Activated T-cell treated with anti-CD3 and anti-CD28 coated beads, Interleukin-2, amount 50 U/mL, for 24 hours (primary cell): ENCODE measurements at regions not wholly inside any gene's neighbourhood (a gene's known extent, or its start where the extent isn't known, plus 50 kb on each side); places are given as distances from the start of the nearest gene placed in this dataset.

Experiments
- DNase-seq: peaks from one replicate; pipeline ENCODE4 v3.0.0-alpha.2; 2020
- H3K27ac Mint-ChIP-seq: 2 replicates; pipeline ENCODE4 v1.8.0; 2020; ENCODE audit warnings: mild to moderate bottlenecking, mixed read lengths
- H3K27me3 Mint-ChIP-seq: 2 replicates; pipeline ENCODE4 v1.8.0; 2020; ENCODE audit warnings: mixed read lengths
- H3K36me3 Mint-ChIP-seq: 2 replicates; pipeline ENCODE4 v1.8.0; 2020; ENCODE audit warnings: low read depth, mixed read lengths
- H3K4me1 Mint-ChIP-seq: 2 replicates; pipeline ENCODE4 v1.8.0; 2020; ENCODE audit warnings: low read depth, mixed read lengths
- H3K4me3 Mint-ChIP-seq: 2 replicates; pipeline ENCODE4 v1.8.0; 2020; ENCODE audit warnings: mild to moderate bottlenecking, moderate library complexity, mixed read lengths
- H3K9me3 Mint-ChIP-seq: 2 replicates; pipeline ENCODE4 v1.8.0; 2020; ENCODE audit warnings: mixed read lengths

DNA sequence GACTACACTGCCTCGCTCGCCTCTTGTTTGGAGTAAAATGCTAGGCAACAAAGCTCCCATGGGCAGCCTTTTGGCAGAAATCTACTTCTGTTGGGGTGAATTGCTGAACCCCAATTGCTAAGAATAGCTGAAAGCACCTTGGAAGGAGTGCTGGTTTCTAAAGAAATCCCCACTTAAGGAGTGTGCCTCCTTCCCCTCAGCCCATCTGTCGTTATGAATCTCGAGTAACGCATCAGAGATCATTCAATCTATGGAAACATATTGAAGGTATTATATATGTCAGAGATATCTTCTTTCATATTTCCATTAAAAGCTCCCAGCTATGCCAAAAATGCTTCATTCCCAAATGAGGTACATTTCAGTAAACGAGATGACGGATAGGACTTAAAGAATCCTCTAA lies 229.6 kb upstream of the BLID start:
- no peaks in the 10 kb centered on the region for H3K4me1 Mint-ChIP-seq
- peaks cover 2% of the 10 kb centered on the region for H3K9me3 Mint-ChIP-seq
- H3K36me3 Mint-ChIP-seq, result no peaks in the 10 kb centered on the region
- no peak overlapping the region for H3K4me3 Mint-ChIP-seq
- DNase-seq, result no peak
- H3K27ac Mint-ChIP-seq, result no peak overlapping the region
- no peaks in the 10 kb centered on the region for H3K27me3 Mint-ChIP-seq

DNA sequence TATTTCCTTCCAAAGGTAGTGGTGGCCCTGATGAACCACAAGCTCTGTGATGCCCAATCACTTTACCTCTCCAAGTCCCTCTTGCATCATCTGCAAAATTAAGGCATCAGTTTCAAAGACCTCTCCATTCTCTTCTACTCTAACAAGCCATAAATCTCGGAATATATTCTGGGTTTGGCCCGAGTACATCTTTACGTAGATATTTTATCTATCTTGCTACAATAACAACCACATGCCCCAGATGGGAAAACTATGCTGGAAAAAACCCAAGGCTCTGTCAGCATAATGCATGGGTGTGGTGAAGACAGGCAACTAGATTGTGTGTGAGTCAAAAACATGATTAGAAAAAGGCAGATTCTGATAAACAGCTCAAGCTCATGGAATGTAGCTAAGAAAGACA lies 228.2 kb upstream of the BLID start:
- Mint-ChIP-seq H3K36me3 (no peaks in the 10 kb centered on the region), H3K9me3 (peaks cover 2% of the 10 kb centered on the region)
- DNase-seq, result no peak

DNA sequence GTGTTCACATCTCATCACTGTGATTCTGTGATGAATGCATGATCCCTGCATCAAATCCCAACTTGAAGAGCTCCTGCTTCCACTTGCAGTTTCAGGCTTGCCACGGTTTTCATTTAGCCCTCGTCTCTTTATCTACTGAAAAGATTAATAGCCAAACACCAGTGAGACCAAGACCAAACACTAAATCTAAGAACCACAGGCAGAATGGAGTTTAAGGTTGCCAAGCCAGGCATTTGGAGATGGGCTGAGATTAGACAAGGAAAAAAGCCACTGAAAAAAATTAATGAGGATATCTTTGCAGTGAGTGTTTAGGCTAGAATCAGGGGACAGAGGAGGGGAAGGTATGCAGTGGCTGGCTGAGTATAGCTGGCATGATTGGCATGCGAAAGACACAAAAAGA lies 227.2 kb upstream of the BLID start:
- H3K9me3 Mint-ChIP-seq, result peaks cover 2% of the 10 kb centered on the region
- no peaks in the 10 kb centered on the region for H3K27me3 Mint-ChIP-seq
- no peak overlapping the region for H3K4me3 Mint-ChIP-seq
- no peak for DNase-seq
- H3K4me1 Mint-ChIP-seq, result no peaks in the 10 kb centered on the region
- H3K27ac Mint-ChIP-seq, result no peak overlapping the region
- H3K36me3 Mint-ChIP-seq, result no peaks in the 10 kb centered on the region

More for the DNA sequence above, 228.2 kb upstream of the BLID start:
- H3K27me3 Mint-ChIP-seq, result no peaks in the 10 kb centered on the region
- H3K27ac Mint-ChIP-seq, result no peak overlapping the region
- H3K4me1 Mint-ChIP-seq, result no peaks in the 10 kb centered on the region
- H3K4me3 Mint-ChIP-seq, result no peak overlapping the region

DNA sequence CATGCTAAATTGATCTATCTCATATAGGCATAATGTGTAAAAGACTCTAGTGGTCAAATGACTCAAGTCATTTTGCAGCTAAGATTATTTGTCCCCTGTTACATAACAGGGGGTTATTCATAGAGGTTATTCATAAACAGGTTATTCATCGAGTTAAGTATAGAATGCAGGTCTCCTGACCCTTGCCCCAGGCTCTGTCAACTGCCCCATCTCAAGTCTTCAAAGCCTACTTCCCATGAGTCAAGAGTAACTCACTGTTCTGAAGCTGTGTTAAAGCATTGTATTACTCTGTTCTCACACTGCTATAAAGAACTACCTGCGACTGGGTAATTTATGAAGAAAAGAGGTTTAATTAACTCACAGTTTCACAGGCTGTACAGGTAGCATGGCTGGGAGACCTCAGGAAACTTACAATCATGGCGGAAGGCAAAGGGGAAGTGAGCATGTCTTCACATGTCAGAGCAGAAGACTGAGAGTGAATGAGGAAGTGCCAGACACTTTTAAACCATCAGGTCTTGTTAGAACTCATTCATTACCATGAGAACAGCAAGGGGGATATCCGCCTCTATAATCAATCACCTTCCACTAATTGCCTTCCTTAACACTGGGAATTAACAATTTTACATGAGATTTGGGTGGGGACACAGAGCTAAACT lies 226.2 kb upstream of the BLID start:
- Mint-ChIP-seq H3K27me3 (no peaks in the 10 kb centered on the region), H3K4me3 (no peak overlapping the region), H3K4me1 (no peaks in the 10 kb centered on the region), H3K36me3 (no peaks in the 10 kb centered on the region), H3K9me3 (peaks cover 2% of the 10 kb centered on the region), H3K27ac (no peak overlapping the region)
- no peak for DNase-seq

- Mint-ChIP-seq H3K27ac (no peak overlapping the region), H3K27me3 (no peaks in the 10 kb centered on the region), H3K36me3 (no peaks in the 10 kb centered on the region)
Observed at GRCh38 chr11:122341477-122341876, 225.5 kb upstream of the BLID start.

GRCh38 chr11:122340607-122341290 lies 224.7 kb upstream of the BLID start:
- no peaks in the 10 kb centered on the region for H3K27me3 Mint-ChIP-seq
- H3K9me3 Mint-ChIP-seq, result peaks cover 2% of the 10 kb centered on the region
- H3K4me3 Mint-ChIP-seq, result no peak overlapping the region
- no peaks in the 10 kb centered on the region for H3K36me3 Mint-ChIP-seq
- no peak for DNase-seq
- no peak overlapping the region for H3K27ac Mint-ChIP-seq
- no peaks in the 10 kb centered on the region for H3K4me1 Mint-ChIP-seq

More at GRCh38 chr11:122341477-122341876, 225.5 kb upstream of the BLID start:
- DNase-seq, result no peak
- H3K4me3 Mint-ChIP-seq, result no peak overlapping the region
- H3K4me1 Mint-ChIP-seq, result no peaks in the 10 kb centered on the region
- peaks cover 2% of the 10 kb centered on the region for H3K9me3 Mint-ChIP-seq

DNA sequence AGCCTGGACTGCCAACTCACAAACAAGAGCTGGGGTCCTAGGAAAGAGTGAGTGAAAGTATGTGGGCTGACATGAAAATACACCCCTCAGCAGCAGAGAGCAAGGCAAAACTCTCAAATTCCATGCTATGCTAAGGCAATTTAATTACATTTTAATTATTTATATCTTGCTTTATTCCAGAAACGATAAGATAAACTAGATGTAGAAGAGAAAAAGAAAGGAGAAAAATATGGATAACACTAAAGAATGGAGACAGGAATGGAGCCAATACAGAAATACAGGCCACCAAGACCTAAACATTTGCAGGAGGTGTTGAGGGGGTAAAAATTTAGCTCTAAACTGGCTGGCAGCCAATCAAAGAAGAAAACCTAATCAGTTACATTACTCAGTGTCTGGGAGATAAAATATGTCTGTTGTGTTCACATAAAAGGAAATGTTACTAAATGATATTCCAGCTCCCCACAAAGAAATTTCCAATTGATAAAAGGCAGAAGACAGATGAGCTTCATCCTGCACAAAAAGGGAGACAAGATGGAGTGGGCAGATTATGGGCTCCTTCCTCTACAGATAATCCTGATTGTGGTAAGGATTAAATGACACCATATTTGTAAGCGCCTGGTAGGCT lies 223.5 kb upstream of the BLID start:
- Mint-ChIP-seq H3K4me3 (no peak overlapping the region), H3K9me3 (no peaks in the 10 kb centered on the region)

GRCh38 chr11:122337704-122338103 lies 221.7 kb upstream of the BLID start:
- no peak overlapping the region for H3K27ac Mint-ChIP-seq
- DNase-seq, result no peak
- no peak overlapping the region for H3K4me3 Mint-ChIP-seq
- H3K9me3 Mint-ChIP-seq, result no peaks in the 10 kb centered on the region
- H3K4me1 Mint-ChIP-seq, result no peaks in the 10 kb centered on the region
- H3K36me3 Mint-ChIP-seq, result no peaks in the 10 kb centered on the region
- peaks cover 4% of the 10 kb centered on the region for H3K27me3 Mint-ChIP-seq

More for the DNA sequence above, 223.5 kb upstream of the BLID start:
- H3K27ac Mint-ChIP-seq, result no peak overlapping the region
- H3K36me3 Mint-ChIP-seq, result no peaks in the 10 kb centered on the region
- H3K4me1 Mint-ChIP-seq, result no peaks in the 10 kb centered on the region
- no peaks in the 10 kb centered on the region for H3K27me3 Mint-ChIP-seq
- DNase-seq, result no peak

DNA sequence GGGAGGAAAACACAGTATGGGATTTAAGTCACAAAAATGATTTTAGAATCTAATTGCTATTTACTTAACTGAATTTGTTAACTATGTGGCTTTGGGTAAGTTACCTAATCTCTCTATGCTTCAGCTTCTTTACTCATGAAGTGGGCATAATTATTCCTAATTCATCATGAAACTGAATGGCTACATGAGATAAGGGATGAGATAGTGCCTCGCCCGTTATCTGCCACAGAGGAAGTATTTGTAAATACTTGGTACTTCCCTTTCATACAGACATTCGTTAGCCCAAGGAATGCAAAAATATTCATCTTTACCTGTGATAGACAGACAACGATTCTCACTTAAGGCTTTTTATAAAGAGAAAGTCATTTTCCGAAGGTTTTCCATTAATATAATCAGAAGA lies 221.2 kb upstream of the BLID start:
- peaks cover 4% of the 10 kb centered on the region for H3K27me3 Mint-ChIP-seq
- no peak overlapping the region for H3K4me3 Mint-ChIP-seq
- no peak overlapping the region for H3K27ac Mint-ChIP-seq
- H3K4me1 Mint-ChIP-seq, result no peaks in the 10 kb centered on the region
- no peaks in the 10 kb centered on the region for H3K9me3 Mint-ChIP-seq
- no peaks in the 10 kb centered on the region for H3K36me3 Mint-ChIP-seq
- DNase-seq, result no peak

GRCh38 chr11:122336706-122337105 lies 220.7 kb upstream of the BLID start:
- DNase-seq, result no peak
- H3K27ac Mint-ChIP-seq, result no peak overlapping the region
- H3K4me1 Mint-ChIP-seq, result no peaks in the 10 kb centered on the region
- H3K9me3 Mint-ChIP-seq, result no peaks in the 10 kb centered on the region
- H3K27me3 Mint-ChIP-seq, result peaks cover 4% of the 10 kb centered on the region
- H3K4me3 Mint-ChIP-seq, result no peak overlapping the region
- H3K36me3 Mint-ChIP-seq, result no peaks in the 10 kb centered on the region

DNA sequence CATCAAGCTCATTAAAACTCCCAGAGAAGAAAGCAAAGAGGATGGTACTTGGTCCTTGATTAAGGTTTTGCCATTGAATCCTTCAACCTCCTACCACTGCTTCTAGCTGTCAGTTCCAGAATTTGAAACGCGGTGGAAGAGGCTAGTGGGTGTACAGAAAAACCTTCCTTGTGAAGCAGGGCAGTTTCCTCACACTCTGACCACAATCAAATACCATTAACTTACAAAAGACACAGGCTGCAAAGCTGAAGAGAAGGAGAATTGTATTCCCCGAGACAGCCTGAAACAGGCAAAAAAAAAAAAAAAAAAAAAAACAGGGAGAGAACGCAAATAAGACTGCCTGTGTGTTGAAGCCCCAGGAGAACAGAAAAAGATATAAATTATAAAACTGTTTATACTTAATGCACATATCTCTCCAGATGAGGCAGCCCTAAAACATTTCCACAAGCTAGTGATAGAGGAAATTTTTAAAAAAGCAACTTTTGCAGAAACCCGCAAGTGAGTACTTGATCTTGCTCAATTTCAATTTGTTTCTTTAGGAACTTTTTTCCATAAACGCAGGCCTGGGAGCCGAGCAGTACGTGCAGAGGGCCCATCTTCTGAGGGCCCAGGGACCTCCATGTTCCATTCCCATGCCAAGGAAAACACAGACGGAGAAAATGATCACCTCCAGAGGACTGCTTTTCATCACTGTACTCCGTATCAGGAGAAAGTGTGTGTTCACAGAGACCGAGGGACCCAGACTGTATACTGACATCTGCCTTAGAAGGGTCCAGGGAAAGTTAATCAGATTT lies 218.7 kb upstream of the BLID start:
- no peaks in the 10 kb centered on the region for H3K9me3 Mint-ChIP-seq
- DNase-seq, result no peak
- no peaks in the 10 kb centered on the region for H3K4me1 Mint-ChIP-seq
- no peak overlapping the region for H3K4me3 Mint-ChIP-seq
- peaks cover 4% of the 10 kb centered on the region for H3K27me3 Mint-ChIP-seq
- no peaks in the 10 kb centered on the region for H3K36me3 Mint-ChIP-seq
- H3K27ac Mint-ChIP-seq, result no peak overlapping the region

- Mint-ChIP-seq H3K27me3 (peaks cover 4% of the 10 kb centered on the region), H3K4me3 (no peak overlapping the region), H3K27ac (no peak overlapping the region), H3K9me3 (no peaks in the 10 kb centered on the region), H3K36me3 (no peaks in the 10 kb centered on the region), H3K4me1 (no peaks in the 10 kb centered on the region)
- DNase-seq, result no peak
Observed at GRCh38 chr11:122333467-122333866, 217.5 kb upstream of the BLID start.

DNA sequence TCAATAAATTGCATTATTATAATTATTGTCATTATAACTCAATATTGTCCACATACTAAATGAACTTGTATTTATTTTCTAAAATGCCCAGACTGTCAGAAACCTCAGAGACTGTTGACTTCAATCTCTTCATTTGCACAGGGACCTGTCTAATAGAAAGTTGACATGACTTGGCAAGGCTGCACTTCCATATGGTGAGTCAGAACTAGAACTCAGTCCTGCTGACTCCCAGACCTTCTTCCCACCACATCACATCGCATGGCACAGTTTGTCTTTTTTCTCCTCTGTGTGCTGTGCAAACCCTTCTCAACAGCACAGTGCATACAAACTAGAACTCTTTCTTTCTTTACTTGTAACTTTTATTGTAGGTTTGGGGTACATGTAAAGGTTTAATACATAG lies 215.1 kb upstream of the BLID start:
- no peak overlapping the region for H3K27ac Mint-ChIP-seq
- H3K27me3 Mint-ChIP-seq, result peaks cover 4% of the 10 kb centered on the region
- H3K9me3 Mint-ChIP-seq, result no peaks in the 10 kb centered on the region
- no peak overlapping the region for H3K4me3 Mint-ChIP-seq
- H3K4me1 Mint-ChIP-seq, result no peaks in the 10 kb centered on the region
- DNase-seq, result no peak
- no peaks in the 10 kb centered on the region for H3K36me3 Mint-ChIP-seq

DNA sequence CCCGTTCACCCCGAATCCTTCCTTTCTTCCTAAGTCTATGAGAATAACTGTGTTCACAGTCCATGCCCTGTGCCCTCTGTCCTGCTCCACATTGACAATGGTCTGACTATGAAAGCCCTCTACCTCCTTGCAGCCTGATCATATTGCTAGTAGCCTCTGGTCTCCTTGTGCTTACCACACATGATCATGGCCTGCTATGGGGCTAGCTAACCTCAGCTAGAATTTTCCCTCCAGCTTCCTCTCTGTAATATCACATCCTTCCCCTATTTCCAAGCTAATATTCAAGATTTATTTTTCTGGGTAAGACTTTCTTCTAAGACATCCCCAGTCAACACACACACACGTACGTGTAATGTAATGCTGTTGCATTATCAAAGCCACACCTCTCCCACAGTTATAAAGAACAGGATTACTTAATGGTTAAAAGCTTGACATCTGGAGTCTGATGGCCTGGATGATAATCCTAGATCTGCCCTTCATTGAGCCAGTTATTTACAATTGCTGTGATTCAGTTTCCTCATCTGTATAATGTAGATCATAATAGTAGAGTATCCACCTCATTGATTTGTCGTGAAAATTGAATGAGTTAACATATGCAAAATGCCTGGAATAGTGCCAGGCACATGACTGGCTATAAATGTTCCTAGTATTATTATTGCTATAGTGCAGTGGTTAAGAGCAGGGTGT lies 214.4 kb upstream of the BLID start:
- Mint-ChIP-seq H3K27ac (no peak overlapping the region), H3K9me3 (no peaks in the 10 kb centered on the region), H3K27me3 (peaks cover 4% of the 10 kb centered on the region), H3K4me3 (no peak overlapping the region), H3K36me3 (no peaks in the 10 kb centered on the region), H3K4me1 (no peaks in the 10 kb centered on the region)
- no peak for DNase-seq
